Upper lobe of right lung (tissue), 1 donor: ENCODE measurements at regions not wholly inside any gene's neighbourhood (a gene's known extent, or its start where the extent isn't known, plus 50 kb on each side); places are given as distances from the start of the nearest gene placed in this dataset.
"Not testable (repeated sequence)": the region's sequence is repeated elsewhere in the genome, so short reads cannot be mapped to it uniquely, and the experiment has no call there.

Source experiments
- ATAC-seq: fragments of 200-7000 bp; cut with Tn5 transposase; one replicate; pipeline ENCODE4 v1.9.1; 2020; ENCODE audit warnings: mild to moderate bottlenecking, moderate library complexity
- DNase-seq: peaks from one replicate; pipeline ENCODE4 v3.0.0-alpha.2; 2020
- H3K27ac ChIP-seq: fragments of 200-600 bp; one replicate; pipeline ENCODE4 v1.8.0; 2022
- H3K27me3 ChIP-seq: fragments of 200-600 bp; one replicate; pipeline ENCODE4 v1.8.0; 2022; ENCODE audit warnings: mild to moderate bottlenecking
- H3K36me3 ChIP-seq: fragments of 200-600 bp; one replicate; pipeline ENCODE4 v1.8.0; 2022
- H3K4me1 ChIP-seq: fragments of 200-600 bp; one replicate; pipeline ENCODE4 v1.8.0; 2022
- H3K4me3 ChIP-seq: fragments of 200-600 bp; one replicate; pipeline ENCODE4 v1.8.0; 2022; ENCODE audit warnings: mild to moderate bottlenecking
- H3K9me3 ChIP-seq: fragments of 200-600 bp; one replicate; pipeline ENCODE4 v1.8.0; 2022
- CTCF ChIP-seq: fragments of 200-600 bp; IDR thresholded peaks from one replicate; pipeline ENCODE4 v1.8.0; 2022; ENCODE audit warnings: antibody characterized with exemption
- intact Hi-C: fragments of 100-400 bp; cut with DNase I; formaldehyde crosslinking; loops from one replicate; pipeline ENCODE4 v1.11.0; 2022
- donor health status: DM: no; HTN: yes; CAD: no; lungs with severe emphysema.

DNA sequence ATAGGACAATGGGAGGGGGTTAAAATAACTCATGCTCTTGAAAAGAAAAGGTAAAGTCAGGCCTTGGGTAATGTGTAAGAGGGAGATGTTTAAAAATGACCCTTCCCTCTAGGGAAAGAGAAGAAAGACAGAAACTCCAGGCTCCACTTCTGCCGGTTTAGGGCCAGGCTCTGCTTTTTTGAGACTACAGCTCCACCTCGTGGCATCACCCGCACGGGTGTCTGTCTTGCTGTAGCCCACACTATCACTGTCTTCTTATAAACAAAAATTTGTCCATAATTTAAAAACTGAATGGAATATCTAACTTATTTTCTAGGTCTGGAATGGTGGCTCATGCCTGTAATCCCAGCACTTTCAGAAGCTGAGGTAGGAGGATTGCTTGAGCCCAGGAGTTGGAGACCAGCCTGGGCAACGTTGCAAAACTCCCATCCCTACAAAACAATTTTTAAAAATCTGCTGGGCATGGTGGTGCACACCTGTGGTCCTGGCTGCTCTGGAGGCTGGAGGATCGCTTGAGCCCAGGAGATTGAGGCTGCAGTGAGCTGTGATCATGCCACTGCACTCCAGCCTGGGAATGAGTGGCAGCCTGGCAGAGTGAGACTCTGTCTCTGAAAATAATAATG lies 65.1 kb upstream of the GTF3A start:
- no peak overlapping the region for H3K27ac ChIP-seq
- no peak overlapping the region for H3K4me3 ChIP-seq
- H3K27me3 ChIP-seq = peaks cover 7% of the 10 kb centered on the region
- H3K36me3 ChIP-seq = no peaks in the 10 kb centered on the region
- ATAC-seq (peak; percentile 77), DNase-seq (peak; percentile 77)
- no peaks in the 10 kb centered on the region for H3K9me3 ChIP-seq
- peaks cover 5% of the 10 kb centered on the region for H3K4me1 ChIP-seq
- intact Hi-C loops = loop anchor here (5.0 kb wide), 1 partner anchor 372 kb away; no protein-coding TSS in a partner anchor
- TF ChIP-seq CTCF = peak; percentile 80

DNA sequence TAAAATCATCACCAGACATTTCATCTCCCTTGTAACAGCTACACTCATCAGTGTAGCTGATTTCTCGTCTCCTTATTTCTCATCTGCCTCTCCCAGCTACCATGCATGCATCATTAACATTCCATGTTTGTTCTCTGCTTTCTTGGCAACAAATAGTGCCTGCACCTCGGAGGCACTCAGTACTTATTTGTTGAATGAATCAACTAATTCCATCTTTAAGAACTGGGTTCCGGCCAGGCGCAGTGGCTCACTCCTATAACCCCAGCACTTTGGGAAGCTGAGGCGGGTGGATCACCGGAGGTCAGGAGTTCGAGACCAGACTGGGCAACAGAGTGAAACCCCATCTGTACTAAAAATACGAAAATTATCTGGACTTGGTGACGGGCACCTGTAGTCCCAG lies 63.9 kb upstream of the GTF3A start:
- Histone ChIP-seq H3K27me3 (peaks cover 7% of the 10 kb centered on the region), H3K36me3 (no peaks in the 10 kb centered on the region), H3K27ac (no peak overlapping the region), H3K4me1 (peaks cover 5% of the 10 kb centered on the region), H3K9me3 (no peaks in the 10 kb centered on the region), H3K4me3 (no peak overlapping the region)
- TF ChIP-seq CTCF = no peak
- no peak for ATAC-seq
- no peak for DNase-seq
- intact Hi-C loops = no loop called here

GRCh38 chr13:27362064-27362751 lies 62.2 kb upstream of the GTF3A start:
- H3K27ac ChIP-seq = no peak overlapping the region
- H3K4me3 ChIP-seq = peak overlapping the region; percentile 38
- DNase-seq = peak; percentile 92
- peak; percentile 98 for ATAC-seq
- H3K27me3 ChIP-seq = peaks cover 9% of the 10 kb centered on the region
- H3K4me1 ChIP-seq = peaks cover 5% of the 10 kb centered on the region
- TF ChIP-seq CTCF = peak; percentile 96
- intact Hi-C loops = no loop called here
- H3K36me3 ChIP-seq = no peaks in the 10 kb centered on the region
- no peaks in the 10 kb centered on the region for H3K9me3 ChIP-seq

GRCh38 chr13:27363637-27364036 lies 60.8 kb upstream of the GTF3A start:
- H3K9me3 ChIP-seq, H3K27ac ChIP-seq, H3K4me3 ChIP-seq, H3K36me3 ChIP-seq, DNase-seq, H3K4me1 ChIP-seq, ATAC-seq, intact Hi-C loops: not testable (repeated sequence)
- H3K27me3 ChIP-seq = peaks cover 15% of the 10 kb centered on the region

GRCh38 chr13:27367570-27367969 lies 56.8 kb upstream of the GTF3A start:
- intact Hi-C loops = no loop called here
- H3K27me3 ChIP-seq = peaks cover 17% of the 10 kb centered on the region
- DNase-seq = no peak
- H3K27ac ChIP-seq = no peak overlapping the region
- TF ChIP-seq CTCF = no peak
- peaks cover 2% of the 10 kb centered on the region for H3K4me1 ChIP-seq
- H3K4me3 ChIP-seq = no peak overlapping the region
- no peaks in the 10 kb centered on the region for H3K36me3 ChIP-seq
- no peak for ATAC-seq
- H3K9me3 ChIP-seq = no peaks in the 10 kb centered on the region

- Histone ChIP-seq H3K4me1 (peaks cover 3% of the 10 kb centered on the region), H3K4me3 (no peak overlapping the region), H3K27me3 (peaks cover 19% of the 10 kb centered on the region), H3K9me3 (no peaks in the 10 kb centered on the region), H3K27ac (no peak overlapping the region), H3K36me3 (no peaks in the 10 kb centered on the region)
- DNase-seq = no peak
- TF ChIP-seq CTCF = no peak
- ATAC-seq = no peak
- intact Hi-C loops = loop anchor here (10.0 kb wide), 2 partner anchors 454 to 614 kb away; partner anchors contain the start of gene URAD
These were observed 54.0 kb upstream of the GTF3A start for GRCh38 chr13:27370305-27370872.
